AG08396 (cell line): ENCODE measurements at regions not wholly inside any gene's neighbourhood (a gene's known extent, or its start where the extent isn't known, plus 50 kb on each side); places are given as distances from the start of the nearest gene placed in this dataset.
"Not testable (repeated sequence)": the region's sequence is repeated elsewhere in the genome, so short reads cannot be mapped to it uniquely, and the experiment has no call there.

Experiments used
- DNase-seq: peaks from one replicate; pipeline ENCODE4 v3.0.0; 2012; ENCODE audit warnings: low spot score, mixed read lengths

- no peak for DNase-seq
Observed at GRCh38 chr4:170414360-170414759, 324.6 kb upstream of the AADAT start.

GRCh38 chr4:170413951-170414350, 324.2 kb upstream of the AADAT start:
- DNase-seq = no peak

GRCh38 chr4:170400361-170400760, 310.6 kb upstream of the AADAT start:
- DNase-seq = no peak

GRCh38 chr4:170399581-170400293, 310.0 kb upstream of the AADAT start:
- DNase-seq = no peak

- DNase-seq = no peak
Observed at GRCh38 chr4:170398218-170398617, 308.5 kb upstream of the AADAT start.

GRCh38 chr4:170395773-170396172, 306.0 kb upstream of the AADAT start:
- no peak for DNase-seq

- DNase-seq = no peak
Observed at GRCh38 chr4:170391066-170391740, 301.4 kb upstream of the AADAT start.

GRCh38 chr4:170389411-170389810, 299.7 kb upstream of the AADAT start:
- DNase-seq = no peak

GRCh38 chr4:170388255-170388654, 298.5 kb upstream of the AADAT start:
- DNase-seq = no peak

- DNase-seq = no peak
Observed at GRCh38 chr4:170386971-170387370, 297.2 kb upstream of the AADAT start.

- DNase-seq = no peak
Observed at GRCh38 chr4:170386511-170386910, 296.8 kb upstream of the AADAT start.

- DNase-seq = no peak
Observed at GRCh38 chr4:170374770-170375169, 285.0 kb upstream of the AADAT start.

GRCh38 chr4:170348945-170349344, 259.2 kb upstream of the AADAT start:
- DNase-seq = no peak

- not testable (repeated sequence) for DNase-seq
Observed at GRCh38 chr4:170347191-170347590, 257.4 kb upstream of the AADAT start.

GRCh38 chr4:170339522-170339921, 249.8 kb upstream of the AADAT start:
- no peak for DNase-seq

- no peak for DNase-seq
Observed at GRCh38 chr4:170336238-170336775, 246.6 kb upstream of the AADAT start.

GRCh38 chr4:170325599-170325998, 235.8 kb upstream of the AADAT start:
- no peak for DNase-seq

GRCh38 chr4:170323623-170324022, 233.9 kb upstream of the AADAT start:
- DNase-seq = no peak

GRCh38 chr4:170307182-170307581, 217.4 kb upstream of the AADAT start:
- DNase-seq = no peak

GRCh38 chr4:170306208-170306607, 216.5 kb upstream of the AADAT start:
- DNase-seq = no peak

- DNase-seq = no peak
Observed at GRCh38 chr4:170305627-170306026, 215.9 kb upstream of the AADAT start.

- DNase-seq = no peak
Observed at GRCh38 chr4:170281027-170281426, 191.3 kb upstream of the AADAT start.

GRCh38 chr4:170278460-170278859, 188.7 kb upstream of the AADAT start:
- DNase-seq = no peak

GRCh38 chr4:170274616-170275015, 184.9 kb upstream of the AADAT start:
- no peak for DNase-seq
